ENCODE measurements at regions not wholly inside any gene's neighbourhood (a gene's known extent, or its start where the extent isn't known, plus 50 kb on each side); places are given as distances from the start of the nearest gene placed in this dataset.

GRCh38 chr6:41460742-41461336 lies 85.3 kb upstream of the FOXP4 start:
- ATAC-seq, result no peak

GRCh38 chr6:41462033-41462432 lies 84.1 kb upstream of the FOXP4 start:
- no peak for TF ChIP-seq ARNTL (CRISPR knock-in tag; IDR thresholded peaks at IDR 0.05; ENCODE audit: borderline replicate concordance, low read depth)
- TF ChIP-seq ZC3H10 (CRISPR knock-in tag; IDR thresholded peaks at IDR 0.05), result no peak
- no peak for TF ChIP-seq OSR1 (CRISPR knock-in tag; IDR thresholded peaks at IDR 0.05)
- no peak for TF ChIP-seq ZFP3 (CRISPR knock-in tag; IDR thresholded peaks at IDR 0.05)
- no peak for TF ChIP-seq PPARA (CRISPR knock-in tag; IDR thresholded peaks at IDR 0.05; ENCODE audit: borderline replicate concordance)
- no peak for TF ChIP-seq ESRRG (CRISPR knock-in tag; IDR thresholded peaks at IDR 0.05)
- TF ChIP-seq GLIS3 (CRISPR knock-in tag; IDR thresholded peaks at IDR 0.05), result no peak
- no peak for TF ChIP-seq CREB5 (CRISPR knock-in tag; IDR thresholded peaks at IDR 0.05; ENCODE audit: low read depth)
- no peak for TF ChIP-seq ZNF8 (CRISPR knock-in tag; IDR thresholded peaks at IDR 0.05)
- no peak for TF ChIP-seq CSRNP3 (CRISPR knock-in tag; IDR thresholded peaks at IDR 0.05)
- no peak for TF ChIP-seq CSDC2 (CRISPR knock-in tag; IDR thresholded peaks at IDR 0.05)
- TF ChIP-seq TCF4 (CRISPR knock-in tag; IDR thresholded peaks at IDR 0.05; ENCODE audit: borderline replicate concordance), result no peak
- TF ChIP-seq TSHZ2 (CRISPR knock-in tag; IDR thresholded peaks at IDR 0.05), result no peak
- ATAC-seq, result no peak

More at GRCh38 chr6:41460742-41461336, 85.3 kb upstream of the FOXP4 start:
- TF ChIP-seq BACH2 (CRISPR knock-in tag; IDR thresholded peaks at IDR 0.05; ENCODE audit: borderline replicate concordance) (no peak), TCF4 (CRISPR knock-in tag; IDR thresholded peaks at IDR 0.05; ENCODE audit: borderline replicate concordance) (no peak), RARB (CRISPR knock-in tag; IDR thresholded peaks at IDR 0.05) (no peak), ZC3H10 (CRISPR knock-in tag; IDR thresholded peaks at IDR 0.05) (no peak), TSHZ2 (CRISPR knock-in tag; IDR thresholded peaks at IDR 0.05) (no peak), ZFP30 (CRISPR knock-in tag; IDR thresholded peaks at IDR 0.05) (no peak), ESRRG (CRISPR knock-in tag; IDR thresholded peaks at IDR 0.05) (no peak), ARNTL (CRISPR knock-in tag; IDR thresholded peaks at IDR 0.05; ENCODE audit: borderline replicate concordance, low read depth) (no peak), ZNF565 (CRISPR knock-in tag; conservative IDR thresholded peaks at IDR 0.05; ENCODE audit: low read depth) (no peak), ISL1 (CRISPR knock-in tag; IDR thresholded peaks at IDR 0.05) (no peak), ZNF8 (CRISPR knock-in tag; IDR thresholded peaks at IDR 0.05) (no peak), PATZ1 (CRISPR knock-in tag; IDR thresholded peaks at IDR 0.05; ENCODE audit: borderline replicate concordance) (no peak), GLIS3 (CRISPR knock-in tag; IDR thresholded peaks at IDR 0.05) (no peak), POU6F1 (CRISPR knock-in tag; IDR thresholded peaks at IDR 0.05; ENCODE audit: borderline replicate concordance, low read depth) (no peak), OSR1 (CRISPR knock-in tag; IDR thresholded peaks at IDR 0.05) (no peak)

Measured in SK-N-SH treated with all-trans-retinoic acid at 6 μM for 48 hours (cell line).